Stimulated activated CD8-positive, alpha-beta memory T cell treated with anti-CD3 and anti-CD28 coated beads, Interleukin-7, amount 100 ng/mL, for 48 hours (primary cell): ENCODE measurements at regions not wholly inside any gene's neighbourhood (a gene's known extent, or its start where the extent isn't known, plus 50 kb on each side); places are given as distances from the start of the nearest gene placed in this dataset.
"Not testable (repeated sequence)": the region's sequence is repeated elsewhere in the genome, so short reads cannot be mapped to it uniquely, and the experiment has no call there.

ENCODE experiments used
- DNase-seq, 2 donors: peaks; one replicate each; pipeline ENCODE4 v3.0.0-alpha.2; 2020; ENCODE audit warnings: low read depth in 1 of 2; ENCODE audit errors: extremely low read depth in 1 of 2

DNA sequence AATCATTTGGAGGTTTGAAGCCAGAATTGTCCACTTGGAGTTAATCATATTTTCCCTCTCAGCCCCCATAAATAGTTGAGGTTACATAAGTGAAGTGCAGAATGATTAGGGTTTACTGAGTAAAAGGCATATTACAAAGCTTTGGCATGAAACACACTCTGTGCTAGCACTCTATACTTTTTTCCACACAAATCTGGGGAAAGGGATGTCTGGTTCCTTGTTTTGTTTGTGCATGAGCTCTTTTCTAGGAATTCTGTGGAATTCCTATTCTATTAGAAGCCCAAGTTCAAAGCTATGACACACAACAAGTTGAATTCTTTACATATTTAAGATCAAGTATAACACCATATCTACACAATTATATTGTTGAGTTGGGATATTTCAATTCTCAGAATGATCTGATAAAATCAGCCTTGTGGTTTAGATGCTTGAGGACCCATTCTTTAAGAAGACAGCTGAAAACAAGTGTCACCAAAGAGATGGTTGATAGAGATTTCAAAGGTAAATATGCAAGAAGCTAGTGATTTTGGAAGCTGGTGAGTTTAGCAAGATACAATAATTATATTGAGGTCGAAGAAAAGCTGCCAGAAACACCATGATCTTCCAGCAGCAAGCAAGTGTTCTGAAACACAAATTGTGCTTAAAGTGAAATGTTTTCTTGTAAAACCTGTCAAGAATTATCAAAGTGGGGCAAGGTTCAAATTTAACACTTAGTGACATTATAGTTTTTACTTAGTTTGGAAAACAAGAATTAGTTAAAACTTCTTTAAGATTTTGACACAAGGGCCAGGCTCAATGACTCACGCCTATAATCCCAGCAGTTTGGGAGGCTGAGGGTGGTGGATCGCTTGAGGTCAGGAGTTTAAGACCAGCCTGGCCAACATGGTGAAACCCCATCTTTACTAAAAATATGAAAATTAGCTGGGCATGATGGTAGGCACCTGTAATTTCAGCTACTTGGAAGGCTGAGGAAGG lies 122.6 kb downstream of the INHBA start:
- DNase-seq, result no peak

DNA sequence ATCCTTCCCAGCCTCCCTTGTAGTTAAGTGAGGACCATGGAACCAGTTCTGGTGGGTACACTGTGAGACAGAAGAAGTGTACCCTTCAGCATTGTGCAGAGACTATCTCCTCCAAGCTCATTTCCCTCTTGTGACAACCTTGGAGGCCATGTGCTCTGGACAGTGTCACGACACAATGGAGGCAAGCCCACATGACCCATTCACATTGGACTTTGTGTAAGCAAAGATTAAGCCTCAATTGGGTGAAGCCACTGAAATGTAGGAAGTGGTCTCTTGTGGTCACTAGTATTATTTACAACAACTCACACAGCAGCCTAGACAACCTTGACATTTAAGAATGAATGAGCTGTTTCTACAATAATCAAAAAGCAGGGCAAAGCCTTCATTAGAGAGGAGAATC lies 124.2 kb downstream of the INHBA start:
- no peak for DNase-seq

- DNase-seq, result no peak
Observed at GRCh38 chr7:41576166-41576565, 126.7 kb downstream of the INHBA start.

DNA sequence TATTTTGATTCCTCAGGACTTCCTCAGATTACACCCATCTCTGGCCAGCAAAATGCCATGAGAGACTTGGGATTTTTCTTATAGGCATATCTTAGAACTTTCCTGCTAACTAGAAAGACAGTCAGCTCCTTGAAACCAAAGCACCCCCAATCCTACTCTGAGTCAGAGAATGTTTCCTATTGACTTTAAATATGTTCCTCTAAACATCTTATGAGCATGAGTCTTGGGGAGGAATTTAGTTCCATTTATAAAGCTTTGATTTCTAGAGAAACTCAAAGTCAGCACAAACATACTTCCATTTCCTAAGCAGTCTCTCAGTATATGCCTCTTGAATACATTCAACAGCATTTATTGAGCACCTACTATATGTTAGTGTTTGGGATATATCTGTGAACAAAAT lies 128.5 kb downstream of the INHBA start:
- DNase-seq, result no peak

DNA sequence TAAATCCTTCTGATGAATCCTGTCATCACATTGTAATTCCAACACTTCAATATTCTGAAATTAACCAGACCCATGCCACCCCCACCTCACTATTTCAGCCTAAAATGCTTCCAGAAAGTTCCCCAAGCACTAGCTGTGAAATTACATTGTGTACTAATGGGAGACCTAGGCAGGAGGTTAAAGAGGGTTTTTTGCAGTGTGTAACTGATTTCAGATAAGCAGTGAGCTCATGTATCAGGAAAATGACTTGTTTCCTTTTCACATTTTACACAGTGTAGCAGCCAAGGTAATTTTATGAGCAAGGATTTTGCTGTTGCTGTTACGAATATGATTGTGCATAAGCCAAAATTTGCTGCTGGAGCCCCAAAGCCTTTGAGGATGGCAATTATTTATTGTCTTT lies 129.0 kb downstream of the INHBA start:
- DNase-seq, result no peak

- no peak for DNase-seq
Observed at GRCh38 chr7:41573443-41573842, 129.4 kb downstream of the INHBA start.

- no peak for DNase-seq
Observed at GRCh38 chr7:41573015-41573414, 129.9 kb downstream of the INHBA start.

- no peak for DNase-seq
Observed at GRCh38 chr7:41571573-41571972, 131.3 kb downstream of the INHBA start.

GRCh38 chr7:41570766-41571165 lies 132.1 kb downstream of the INHBA start:
- no peak for DNase-seq

GRCh38 chr7:41568135-41568534 lies 134.8 kb downstream of the INHBA start:
- DNase-seq, result no peak

DNA sequence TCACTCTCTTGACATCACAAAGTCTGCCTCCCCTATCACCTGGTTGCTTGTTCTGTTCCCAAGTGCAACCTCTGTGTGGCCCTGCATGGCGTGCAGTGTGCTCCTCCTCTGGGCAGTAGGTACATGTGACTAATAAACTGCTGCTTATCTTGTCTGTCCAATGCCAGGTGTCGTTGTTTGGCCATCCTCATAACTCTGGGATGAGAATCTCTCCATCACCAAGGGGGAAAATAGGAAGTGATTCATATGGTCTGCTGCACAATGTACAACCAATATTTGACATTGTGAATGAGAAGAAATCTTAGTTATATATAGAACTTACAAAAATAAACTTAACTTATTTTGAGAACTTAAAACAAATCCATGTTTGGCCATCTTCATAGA lies 135.2 kb downstream of the INHBA start:
- no peak for DNase-seq

DNA sequence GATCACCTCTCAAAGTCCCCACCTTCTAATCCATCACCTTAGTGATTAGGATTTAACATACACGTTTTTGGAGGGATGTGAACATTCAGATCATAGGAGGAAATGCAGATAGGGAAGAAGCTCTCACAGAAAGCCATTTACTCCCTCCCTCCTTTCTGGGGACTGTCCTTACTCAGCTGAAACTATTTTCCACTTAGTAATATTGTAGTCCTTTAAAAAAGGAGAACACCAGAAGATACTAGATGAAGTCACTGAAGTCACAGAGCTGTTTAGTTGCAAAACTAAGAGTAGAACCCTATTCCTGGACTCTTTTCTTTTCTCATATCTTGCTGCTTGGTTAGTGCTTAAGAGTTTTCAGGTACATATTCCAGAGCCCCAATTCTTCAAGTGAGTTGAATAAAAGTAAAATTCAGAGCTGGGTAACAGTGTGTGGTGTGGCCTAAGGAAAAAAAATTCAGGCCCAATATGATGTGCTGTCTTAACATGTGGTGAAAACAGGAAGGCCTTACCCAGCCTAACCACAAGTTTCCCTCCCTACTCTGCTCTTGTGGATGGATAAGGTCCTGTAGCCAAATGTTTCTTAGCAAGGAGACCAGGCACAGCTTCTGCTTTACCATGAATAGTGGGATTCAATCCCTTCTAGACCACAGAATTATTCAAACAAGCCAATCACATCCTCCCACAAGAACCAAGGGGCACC lies 135.7 kb downstream of the INHBA start:
- DNase-seq, result no peak

DNA sequence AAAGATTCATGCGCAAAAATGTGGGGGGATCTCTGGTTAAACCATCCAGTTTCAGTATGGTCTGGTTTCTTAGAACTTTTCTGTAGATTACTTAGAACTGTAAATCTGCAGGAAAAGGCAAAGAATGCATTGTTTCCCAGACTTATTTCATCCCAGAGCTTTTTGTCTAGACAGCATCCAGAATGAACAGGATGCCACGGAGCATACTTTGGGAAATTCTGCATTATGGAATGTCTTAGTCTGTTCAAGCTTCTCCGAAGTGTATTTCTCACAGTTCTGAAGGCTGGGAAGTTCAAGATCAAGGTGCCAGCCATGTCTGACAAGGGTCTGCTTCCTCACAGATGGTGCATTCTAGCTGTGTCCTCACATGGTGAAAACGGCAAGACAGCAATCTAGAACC lies 136.3 kb downstream of the INHBA start:
- no peak for DNase-seq

DNA sequence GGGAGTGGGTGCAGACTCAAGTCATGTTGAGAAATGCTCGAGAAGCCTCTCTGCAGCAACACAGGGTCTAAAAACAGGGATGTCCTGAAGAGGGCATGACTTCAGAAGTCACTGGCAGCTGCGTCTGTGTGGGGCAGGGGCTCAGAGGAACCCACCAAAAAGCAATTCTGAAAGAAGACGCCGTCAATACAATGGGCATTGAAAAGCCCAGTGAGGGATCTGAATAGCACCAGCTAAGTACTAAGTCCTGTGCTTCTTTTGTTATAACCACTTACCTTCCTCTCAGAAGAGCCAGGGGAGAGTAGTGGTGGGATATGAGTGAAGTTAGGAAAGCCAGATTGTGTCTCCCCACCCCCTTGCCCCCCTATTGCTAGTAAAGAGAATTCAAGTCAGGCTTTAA lies 137.2 kb downstream of the INHBA start:
- no peak for DNase-seq

GRCh38 chr7:41559426-41559825 lies 143.5 kb downstream of the INHBA start:
- no peak for DNase-seq

DNA sequence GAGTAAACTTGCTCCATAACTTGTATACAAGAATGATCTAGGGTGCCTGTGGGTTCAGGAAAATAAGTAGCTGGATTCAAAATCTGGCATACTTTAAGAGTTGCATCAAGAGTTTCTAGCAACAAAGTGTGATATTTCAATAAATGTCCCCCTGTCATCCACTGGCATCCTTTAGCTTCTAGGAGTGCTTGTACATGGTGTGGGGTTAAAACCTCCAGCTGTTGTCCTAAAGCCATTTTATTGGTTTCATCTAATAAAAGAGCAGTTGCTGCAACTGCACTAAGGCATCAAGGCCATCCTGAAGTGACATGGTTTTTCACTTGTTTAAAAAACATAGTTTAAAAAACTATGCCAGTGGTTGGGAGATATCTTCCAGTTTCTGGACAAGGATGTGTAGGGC lies 148.4 kb downstream of the INHBA start:
- no peak for DNase-seq

- DNase-seq, result not testable (repeated sequence)
Observed at GRCh38 chr7:41550046-41550445, 152.8 kb downstream of the INHBA start.

DNA sequence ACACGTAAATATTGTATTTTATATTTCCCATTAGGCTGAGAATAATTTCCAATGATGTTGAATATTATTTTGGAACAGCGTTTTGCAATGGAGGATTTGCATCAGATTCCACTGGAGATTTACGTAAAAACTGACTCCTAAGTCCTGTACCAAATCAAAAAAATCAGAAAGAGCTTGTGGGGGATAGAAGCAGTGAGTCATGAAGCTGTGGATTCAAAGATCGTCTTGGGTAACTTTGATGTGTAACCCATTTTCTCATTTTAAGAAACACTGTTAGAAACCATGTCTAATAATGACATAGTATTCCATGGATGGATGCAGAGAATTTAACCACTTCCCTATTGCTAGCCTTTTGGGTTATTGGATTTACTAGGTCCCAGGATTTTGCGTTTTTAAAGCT lies 158.6 kb downstream of the INHBA start:
- no peak for DNase-seq

DNA sequence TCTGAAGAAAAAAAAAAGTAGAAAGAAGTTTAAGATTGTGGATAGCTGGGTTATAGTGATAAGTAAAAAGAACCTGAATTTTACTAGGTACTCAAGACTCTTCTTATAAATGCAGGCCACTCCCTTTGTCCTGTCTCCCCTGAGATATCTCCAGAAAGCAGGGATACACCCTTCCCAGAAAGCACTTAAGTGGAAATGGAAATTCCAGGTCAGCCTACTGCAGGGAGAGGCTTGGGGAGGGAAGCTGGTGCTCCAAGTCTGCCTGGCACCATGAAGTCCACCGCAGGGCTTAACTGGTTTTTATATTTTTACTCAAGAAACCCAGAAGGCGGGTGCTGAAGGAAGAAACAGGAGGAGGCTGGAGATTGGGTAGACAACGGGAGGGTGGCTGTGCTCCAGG lies 162.3 kb downstream of the INHBA start:
- no peak for DNase-seq

DNA sequence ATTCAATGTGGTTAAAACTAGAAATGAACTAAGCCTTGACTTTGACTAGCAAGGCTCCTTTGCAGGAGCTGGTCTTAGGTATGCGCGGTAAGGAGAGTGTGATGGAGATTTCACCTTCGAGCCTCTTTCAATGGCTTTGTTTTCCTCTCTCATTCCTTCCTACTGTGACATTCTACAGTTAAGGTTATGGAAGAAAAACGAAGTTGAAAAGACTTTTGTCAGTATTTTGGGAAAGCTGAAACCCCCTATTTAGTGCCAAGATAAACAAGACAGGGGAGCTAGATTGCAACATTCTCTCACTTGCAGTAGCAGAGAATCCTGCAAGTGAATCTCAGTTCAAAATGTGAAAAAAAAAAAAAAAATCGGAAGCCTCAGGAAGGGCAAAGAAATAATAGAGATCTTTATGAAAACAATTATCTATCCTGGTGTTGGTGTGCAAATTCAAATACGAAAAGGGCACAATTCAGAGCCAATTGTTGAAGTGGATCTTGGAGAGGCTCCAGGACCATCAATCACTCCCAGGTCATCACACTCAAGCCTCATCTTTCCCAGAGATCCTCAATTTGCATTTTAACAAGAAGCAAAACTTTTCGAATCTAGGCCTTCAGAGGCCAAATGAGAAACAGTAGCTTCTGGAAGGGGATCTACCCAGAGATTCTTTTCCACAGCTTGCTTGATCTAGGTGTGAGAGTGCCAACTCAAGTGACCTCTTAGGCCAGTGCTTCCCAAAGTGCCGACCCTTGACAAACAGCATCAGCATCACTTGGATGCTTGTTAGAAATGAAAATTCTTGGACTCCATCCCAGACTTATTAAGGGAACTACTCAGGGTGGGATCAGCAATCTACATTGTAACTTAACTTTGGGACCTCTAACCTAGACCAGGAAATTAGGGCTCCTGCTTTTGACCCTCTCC lies 163.8 kb downstream of the INHBA start:
- DNase-seq, result no peak
